T-cell (primary cell): ENCODE measurements at regions not wholly inside any gene's neighbourhood (a gene's known extent, or its start where the extent isn't known, plus 50 kb on each side); places are given as distances from the start of the nearest gene placed in this dataset.
A peak's percentile ranks its signal among the peaks of the same experiment; 100 is the strongest.
"Not testable (repeated sequence)": the region's sequence is repeated elsewhere in the genome, so short reads cannot be mapped to it uniquely, and the experiment has no call there.

Experiments used
- ATAC-seq, 4 experiments: fragments of 200-7000 bp in 3 of 4; fragments of 150-1000 bp in 1 of 4; cut with Tn5 transposase; replicated peaks in 1 of 4; 1 replicate in 3 of 4; 2 replicates in 1 of 4; pipeline ENCODE4 v1.10.0; 2021; ENCODE audit warnings: moderate library complexity in 3 of 4, mild to moderate bottlenecking in 2 of 4, moderate number of reproducible peaks in 1 of 4
- CTCF ChIA-PET, 2 donors: fragments of 300-600 bp; sonication (Branson Sonifier 250); formaldehyde crosslinking; loops; one replicate each; lab custom pipeline; 2022; ENCODE audit warnings: antibody characterized with exemption in 2 of 2; lab: Charles Lee
- POLR2A ChIA-PET, 2 donors: fragments of 300-600 bp; sonication (Branson Sonifier 250); formaldehyde crosslinking; loops; one replicate each; lab custom pipeline; 2022; ENCODE audit warnings: antibody characterized with exemption in 2 of 2; lab: Charles Lee
- DNase-seq, 35 experiments: peaks; one replicate each; pipeline versions ENCODE4 v3.0.0 to v3.0.0-alpha.2; 2013 to 2023
- H3K27ac ChIP-seq: one replicate; pipeline ENCODE4 v1.5.1; 2013; ENCODE audit warnings: low read length
- H3K27me3 ChIP-seq, 2 experiments: replicated peaks in 1 of 2; 1 replicate in 1 of 2; 2 replicates in 1 of 2; pipeline versions ENCODE4 v1.6.1 to v1.7.0; 2013; ENCODE audit warnings: low read length in 1 of 2, mixed read lengths in 1 of 2; ENCODE audit not compliant: control insufficient read depth in 2 of 2, insufficient read depth in 2 of 2; ENCODE audit errors: extremely low read depth in 1 of 2
- H3K36me3 ChIP-seq, 2 donors: 1 replicate in 1 of 2; 2 replicates in 1 of 2; pipeline versions ENCODE4 v1.6.1 to v1.7.0; 2013; ENCODE audit warnings: low read length in 1 of 2; ENCODE audit not compliant: control insufficient read depth in 2 of 2, insufficient read depth in 1 of 2; ENCODE audit errors: extremely low read depth in 1 of 2
- H3K4me1 ChIP-seq, 2 experiments: 1 replicate in 1 of 2; 2 replicates in 1 of 2; pipeline versions ENCODE4 v1.6.1 to v1.7.0; 2013; ENCODE audit warnings: low read length in 2 of 2, mixed read lengths in 1 of 2; ENCODE audit not compliant: insufficient read depth in 2 of 2, control insufficient read depth in 1 of 2; ENCODE audit errors: extremely low read depth in 1 of 2
- H3K4me3 ChIP-seq, 2 donors: 1 replicate in 1 of 2; 2 replicates in 1 of 2; pipeline versions ENCODE4 v1.5.1 to v1.7.0; 2013; ENCODE audit warnings: mild to moderate bottlenecking in 2 of 2, low read length in 1 of 2, moderate library complexity in 1 of 2; ENCODE audit not compliant: control insufficient read depth in 1 of 2; ENCODE audit errors: extremely low read depth in 1 of 2
- H3K9me3 ChIP-seq: 2 replicates; pipeline ENCODE4 v1.7.0; 2013
- H3K27ac Mint-ChIP-seq, 2 donors: one replicate each; pipeline ENCODE4 v1.8.0; 2020 to 2021; ENCODE audit warnings: mild to moderate bottlenecking in 2 of 2, mixed read lengths in 2 of 2
- H3K27me3 Mint-ChIP-seq, 2 donors: one replicate each; pipeline ENCODE4 v1.8.0; 2021 to 2022; ENCODE audit warnings: mixed read lengths in 2 of 2
- H3K36me3 Mint-ChIP-seq: one replicate; pipeline ENCODE4 v1.8.0; 2021; ENCODE audit warnings: mixed read lengths
- H3K4me1 Mint-ChIP-seq, 3 donors: one replicate each; pipeline ENCODE4 v1.8.0; 2020 to 2022; ENCODE audit warnings: mixed read lengths in 3 of 3, mild to moderate bottlenecking in 1 of 3
- H3K4me3 Mint-ChIP-seq, 3 donors: one replicate each; pipeline ENCODE4 v1.8.0; 2020 to 2022; ENCODE audit warnings: mild to moderate bottlenecking in 3 of 3, mixed read lengths in 3 of 3, moderate library complexity in 3 of 3
- H3K9me3 Mint-ChIP-seq, 3 donors: one replicate each; pipeline ENCODE4 v1.8.0; 2020 to 2022; ENCODE audit warnings: mixed read lengths in 3 of 3
- whole genome bisulfite sequencing: methylation state at CpG from one replicate; pipeline ENCODE4 v1.1.5; 2013; ENCODE audit warnings: missing lambda C conversion rate; ENCODE audit not compliant: insufficient coverage; 5-methylcytosine and 5-hydroxymethylcytosine counted together

DNA sequence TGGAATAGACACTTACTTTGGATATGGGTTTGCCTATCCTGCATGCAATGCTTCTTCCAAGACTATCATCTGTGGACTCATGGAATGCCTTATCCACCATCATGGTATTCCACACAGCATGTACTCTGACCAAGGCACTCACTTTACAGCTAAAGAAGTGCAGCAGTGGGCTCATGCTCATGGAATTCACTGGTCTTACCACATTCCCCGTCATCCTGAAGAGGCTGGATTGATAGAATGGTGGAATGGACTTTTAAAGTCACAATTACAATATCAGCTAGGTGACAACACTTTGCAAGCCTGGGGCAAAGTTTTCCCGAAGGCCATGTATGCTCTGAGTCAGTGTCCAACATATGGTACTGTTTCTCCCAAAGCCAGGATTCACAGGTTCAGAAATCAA lies 199.1 kb downstream of the GJA1 start:
- POLR2A ChIA-PET = not testable (repeated sequence)
- peaks cover 12 to 35% (median 21%) of the 10 kb centered on the region in 3 donors for H3K9me3 Mint-ChIP-seq

DNA sequence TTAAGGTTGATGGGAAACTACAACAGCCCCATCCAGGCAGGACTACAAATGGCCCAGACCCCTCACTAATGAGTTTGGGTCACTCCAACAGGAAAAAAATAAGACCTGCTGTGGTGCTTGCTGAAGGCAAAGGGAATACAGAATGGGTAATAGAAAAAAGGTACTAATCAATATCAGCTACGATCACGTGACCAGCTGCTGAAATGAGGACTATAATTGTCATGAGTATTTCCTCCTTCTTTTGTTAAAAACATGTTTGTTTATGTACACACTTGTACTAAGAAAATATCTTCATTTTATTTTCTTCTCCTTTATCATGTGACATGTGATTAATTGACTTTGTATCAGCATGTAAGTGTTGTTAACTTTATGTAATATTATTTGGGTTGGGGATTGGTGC lies 199.9 kb downstream of the GJA1 start:
- Mint-ChIP-seq H3K27me3 (no peaks in the 10 kb centered on the region), H3K9me3 (peaks cover 12 to 37% (median 21%) of the 10 kb centered on the region in 3 donors), H3K4me3 (no peak overlapping the region), H3K36me3 (no peaks in the 10 kb centered on the region), H3K27ac (no peak overlapping the region), H3K4me1 (no peaks in the 10 kb centered on the region)
- no peaks in the 10 kb centered on the region for H3K4me1 ChIP-seq
- POLR2A ChIA-PET = no interaction called here
- CTCF ChIA-PET = no interaction called here
- no CpG with 5 or more reads among the region's 2 CpGs for WGBS
- ATAC-seq = no peak
- H3K9me3 ChIP-seq = no peaks in the 10 kb centered on the region
- DNase-seq = no peak
- H3K27me3 ChIP-seq = no peaks in the 10 kb centered on the region
- no peak overlapping the region for H3K27ac ChIP-seq
- no peak overlapping the region for H3K4me3 ChIP-seq
- H3K36me3 ChIP-seq = no peaks in the 10 kb centered on the region

More for the DNA sequence above, 199.1 kb downstream of the GJA1 start:
- H3K36me3 ChIP-seq, H3K36me3 Mint-ChIP-seq, DNase-seq, H3K4me3 Mint-ChIP-seq, H3K27ac ChIP-seq, H3K27me3 Mint-ChIP-seq, H3K4me3 ChIP-seq, H3K4me1 ChIP-seq, H3K27ac Mint-ChIP-seq, CTCF ChIA-PET, ATAC-seq, H3K27me3 ChIP-seq, H3K4me1 Mint-ChIP-seq, H3K9me3 ChIP-seq: not testable (repeated sequence)
- 88% methylated on average over 1 of the region's 2 CpGs for WGBS

DNA sequence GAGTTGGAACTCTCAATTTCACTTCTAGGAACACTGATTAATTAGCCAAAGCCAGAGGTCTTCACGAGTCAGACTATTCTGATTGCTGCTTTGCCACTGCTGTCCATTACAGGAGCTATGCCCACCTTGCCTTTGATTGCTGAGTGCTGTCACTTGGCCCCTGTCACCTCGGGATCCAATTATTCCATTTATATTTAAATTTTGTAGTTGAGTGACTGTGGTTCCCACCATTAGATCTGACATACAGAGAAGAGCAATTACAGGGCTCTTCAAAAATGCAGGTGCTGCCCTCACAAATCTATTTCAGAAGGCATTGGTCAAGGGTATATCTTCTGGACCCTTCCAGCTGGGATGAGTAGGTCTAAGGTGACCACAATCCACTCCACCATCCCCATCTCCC lies 200.8 kb downstream of the GJA1 start:
- H3K4me1 ChIP-seq, H3K27ac Mint-ChIP-seq, DNase-seq, H3K36me3 Mint-ChIP-seq, H3K27me3 ChIP-seq, H3K27me3 Mint-ChIP-seq, POLR2A ChIA-PET, H3K36me3 ChIP-seq, ATAC-seq, CTCF ChIA-PET, H3K4me3 Mint-ChIP-seq, H3K4me3 ChIP-seq, H3K4me1 Mint-ChIP-seq, H3K9me3 ChIP-seq, H3K27ac ChIP-seq: not testable (repeated sequence)
- H3K9me3 Mint-ChIP-seq = peaks cover 12 to 33% (median 21%) of the 10 kb centered on the region in 3 donors
- no CpG with 5 or more reads among the region's 2 CpGs for WGBS

DNA sequence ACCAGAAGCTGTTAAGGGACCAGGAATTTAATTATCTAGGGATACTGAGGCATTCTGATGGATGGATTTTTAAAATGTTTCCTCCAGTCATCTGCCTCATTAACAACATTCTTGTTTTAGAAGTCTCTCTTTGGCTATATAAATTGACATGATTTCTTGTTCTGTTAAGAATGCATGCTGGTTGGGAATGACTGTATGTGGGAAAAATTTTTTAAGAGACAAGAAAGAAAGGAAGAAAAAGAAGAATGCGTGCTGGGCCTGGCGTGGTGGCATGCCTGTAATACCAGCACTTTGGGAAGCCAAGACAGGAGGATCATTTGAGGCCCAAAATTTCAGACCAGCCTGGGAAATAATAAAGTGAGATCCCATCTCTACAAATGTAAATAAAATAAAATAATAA lies 203.6 kb downstream of the GJA1 start:
- ChIA-PET CTCF (no interaction called here), POLR2A (no interaction called here)
- Mint-ChIP-seq H3K27me3 (no peaks in the 10 kb centered on the region), H3K27ac (no peak overlapping the region), H3K4me3 (no peak overlapping the region), H3K9me3 (peaks cover 9 to 22% (median 10%) of the 10 kb centered on the region in 3 donors), H3K36me3 (no peaks in the 10 kb centered on the region), H3K4me1 (no peaks in the 10 kb centered on the region)
- no peaks in the 10 kb centered on the region for H3K27me3 ChIP-seq
- H3K4me1 ChIP-seq = no peaks in the 10 kb centered on the region
- DNase-seq (no peak), ATAC-seq (no peak)
- no peak overlapping the region for H3K27ac ChIP-seq
- no peaks in the 10 kb centered on the region for H3K9me3 ChIP-seq
- H3K4me3 ChIP-seq = no peak overlapping the region
- 100% methylated on average over 1 of the region's 2 CpGs for WGBS
- H3K36me3 ChIP-seq = no peaks in the 10 kb centered on the region

DNA sequence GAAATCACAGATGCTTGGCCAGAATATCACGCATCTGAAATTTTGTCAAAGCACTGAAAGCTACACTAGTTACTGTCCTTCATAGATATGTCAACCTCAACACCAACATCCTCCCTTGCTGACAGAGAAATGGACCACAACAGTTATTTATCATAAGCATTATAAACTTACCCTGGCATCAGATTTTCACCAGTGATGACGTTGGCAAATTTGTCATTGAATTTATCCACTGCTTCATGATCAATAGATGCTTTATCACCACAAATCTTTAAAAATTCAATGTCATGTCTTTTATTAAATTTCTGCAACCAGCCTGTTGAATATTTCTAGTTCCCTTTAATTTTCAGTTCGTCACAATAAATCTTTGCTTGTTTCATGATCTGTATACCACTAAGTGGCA lies 205.7 kb downstream of the GJA1 start:
- no peaks in the 10 kb centered on the region for H3K9me3 ChIP-seq
- CTCF ChIA-PET = no interaction called here
- H3K27me3 ChIP-seq = no peaks in the 10 kb centered on the region
- Mint-ChIP-seq H3K4me1 (peaks cover 7 to 9% (median 9%) of the 10 kb centered on the region in 3 donors), H3K27ac (no peak overlapping the region), H3K27me3 (no peaks in the 10 kb centered on the region), H3K4me3 (no peak overlapping the region), H3K36me3 (no peaks in the 10 kb centered on the region), H3K9me3 (peaks cover 3 to 12% (median 7%) of the 10 kb centered on the region in 3 donors)
- 58% methylated on average over 3 of the region's 3 CpGs for WGBS
- DNase-seq = no peak
- H3K36me3 ChIP-seq = no peaks in the 10 kb centered on the region
- ATAC-seq = no peak
- H3K4me1 ChIP-seq = no peaks in the 10 kb centered on the region
- no peak overlapping the region for H3K4me3 ChIP-seq
- POLR2A ChIA-PET = no interaction called here
- no peak overlapping the region for H3K27ac ChIP-seq

DNA sequence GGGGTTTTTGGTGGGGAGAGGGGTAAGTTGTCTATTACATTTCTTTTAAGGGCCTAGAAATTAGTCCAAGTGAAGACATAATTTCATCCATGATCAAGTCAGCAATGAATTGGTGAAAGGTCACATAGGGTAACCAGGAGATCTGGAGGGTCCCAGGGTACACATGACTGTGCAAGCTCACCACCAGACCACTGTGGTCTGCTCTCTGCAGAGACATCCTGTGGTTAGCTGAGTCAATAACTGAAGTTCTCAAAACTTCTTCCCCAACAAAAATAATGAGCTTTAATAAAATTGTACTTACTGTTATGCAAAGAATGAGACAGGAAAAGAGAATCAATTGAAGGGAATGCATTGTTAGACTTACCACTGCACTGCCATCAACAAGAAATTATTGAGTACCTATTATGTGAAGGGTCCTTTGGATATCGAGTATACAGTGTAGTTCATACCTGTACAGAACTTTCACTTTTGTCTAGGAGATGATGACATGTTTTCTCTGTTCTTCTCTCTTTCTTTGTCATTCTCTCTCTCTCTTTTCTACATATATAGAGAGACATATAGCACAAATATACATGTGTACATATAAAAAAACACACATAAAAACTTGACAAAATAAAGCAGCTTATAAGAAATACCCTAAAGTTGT lies 209.8 kb downstream of the GJA1 start:
- Mint-ChIP-seq H3K27ac (peak overlapping the region in 1 of 2 donors; percentile 74), H3K4me3 (no peak overlapping the region)
- no CpG with 5 or more reads among the region's 1 CpG for WGBS

DNA sequence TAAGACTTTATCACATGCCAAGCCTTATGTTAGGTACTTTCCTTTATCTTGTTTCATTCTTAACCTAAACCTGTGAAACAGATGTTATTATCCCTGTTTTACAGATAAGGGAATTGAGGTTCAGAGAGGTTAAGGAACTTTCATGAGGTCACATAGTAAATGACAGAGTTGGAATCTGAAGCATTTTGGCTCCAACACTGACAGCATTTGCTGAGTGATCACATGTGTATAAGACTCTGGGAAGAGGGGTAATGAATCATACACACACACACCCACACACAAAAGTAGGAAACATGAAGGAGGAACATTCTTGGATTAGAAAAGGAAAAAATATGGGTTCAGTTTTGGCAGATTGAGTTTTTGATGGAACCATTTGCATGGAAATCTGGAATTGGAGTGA lies 212.5 kb downstream of the GJA1 start:
- H3K4me3 Mint-ChIP-seq = no peak overlapping the region
- no peak for ATAC-seq
- ChIA-PET CTCF (no interaction called here), POLR2A (no interaction called here)
- no peak overlapping the region for H3K4me3 ChIP-seq
- DNase-seq = no peak
- H3K4me1 Mint-ChIP-seq = peaks cover 39 to 41% (median 40%) of the 10 kb centered on the region in 3 donors
- no peaks in the 10 kb centered on the region for H3K27me3 ChIP-seq
- H3K27ac Mint-ChIP-seq = no peak overlapping the region
- no peaks in the 10 kb centered on the region for H3K36me3 Mint-ChIP-seq
- H3K36me3 ChIP-seq = no peaks in the 10 kb centered on the region
- H3K27me3 Mint-ChIP-seq = no peaks in the 10 kb centered on the region
- no peaks in the 10 kb centered on the region for H3K9me3 Mint-ChIP-seq
- H3K4me1 ChIP-seq = peaks cover 0 to 17% of the 10 kb centered on the region in 2 experiments
- H3K27ac ChIP-seq = no peak overlapping the region
- no peaks in the 10 kb centered on the region for H3K9me3 ChIP-seq

More for the DNA sequence above, 209.8 kb downstream of the GJA1 start:
- H3K27me3 Mint-ChIP-seq = no peaks in the 10 kb centered on the region
- Histone ChIP-seq H3K4me1 (peaks cover 0 to under 1% of the 10 kb centered on the region in 2 experiments), H3K27me3 (no peaks in the 10 kb centered on the region), H3K27ac (no peak overlapping the region), H3K36me3 (no peaks in the 10 kb centered on the region), H3K4me3 (no peak overlapping the region), H3K9me3 (no peaks in the 10 kb centered on the region)
- peaks cover 0 to 5% (median 0%) of the 10 kb centered on the region in 3 donors for H3K9me3 Mint-ChIP-seq
- CTCF ChIA-PET = no interaction called here
- ATAC-seq = no peak
- no peak for DNase-seq
- POLR2A ChIA-PET = no interaction called here
- peaks cover 18 to 19% (median 19%) of the 10 kb centered on the region in 3 donors for H3K4me1 Mint-ChIP-seq
- no peaks in the 10 kb centered on the region for H3K36me3 Mint-ChIP-seq
